ENCODE measurements at regions not wholly inside any gene's neighbourhood (a gene's known extent, or its start where the extent isn't known, plus 50 kb on each side); places are given as distances from the start of the nearest gene placed in this dataset.

GRCh38 chr1:37303884-37304574, 170.4 kb upstream of the ZC3H12A start:
- no peaks in the 10 kb centered on the region for H3K9me3 ChIP-seq (ENCODE audit: low read length)
- no peak overlapping the region for H3K4me3 ChIP-seq (ENCODE audit: low read length)
- no peaks in the 10 kb centered on the region for H3K36me3 ChIP-seq (ENCODE audit: insufficient read depth, low read length)
- H3K27ac ChIP-seq (ENCODE audit: low read length) = no peak overlapping the region
- no peaks in the 10 kb centered on the region for H3K79me2 ChIP-seq (ENCODE audit: low read length)
- H3K4me2 ChIP-seq (ENCODE audit: low read depth, low read length, poor library complexity, severe bottlenecking) = no peak overlapping the region
- H3K4me1 ChIP-seq (ENCODE audit: low read length) = no peaks in the 10 kb centered on the region
- H2AFZ ChIP-seq (ENCODE audit: low read length) = no peak overlapping the region
- H3K27me3 ChIP-seq (ENCODE audit: low read length) = no peaks in the 10 kb centered on the region
- no peaks in the 10 kb centered on the region for H3K9me2 ChIP-seq (replicated peaks; ENCODE audit: insufficient read depth, low read length)
- DNase-seq = no peak
- H3K9ac ChIP-seq (ENCODE audit: low read length) = no peak overlapping the region
- H4K20me1 ChIP-seq (ENCODE audit: insufficient read depth, low read depth, low read length) = no peaks in the 10 kb centered on the region

GRCh38 chr1:37305108-37305507, 169.3 kb upstream of the ZC3H12A start:
- Histone ChIP-seq H3K4me1 (ENCODE audit: low read length) (no peaks in the 10 kb centered on the region), H3K9ac (ENCODE audit: low read length) (no peak overlapping the region), H4K20me1 (ENCODE audit: insufficient read depth, low read depth, low read length) (no peaks in the 10 kb centered on the region), H2AFZ (ENCODE audit: low read length) (no peak overlapping the region), H3K27me3 (ENCODE audit: low read length) (no peaks in the 10 kb centered on the region), H3K9me3 (ENCODE audit: low read length) (no peaks in the 10 kb centered on the region), H3K79me2 (ENCODE audit: low read length) (no peaks in the 10 kb centered on the region), H3K27ac (ENCODE audit: low read length) (no peak overlapping the region), H3K36me3 (ENCODE audit: insufficient read depth, low read length) (no peaks in the 10 kb centered on the region), H3K4me2 (ENCODE audit: low read depth, low read length, poor library complexity, severe bottlenecking) (no peak overlapping the region), H3K4me3 (ENCODE audit: low read length) (no peak overlapping the region), H3K9me2 (replicated peaks; ENCODE audit: insufficient read depth, low read length) (no peaks in the 10 kb centered on the region)
- DNase-seq = no peak

- Histone ChIP-seq H3K4me1 (ENCODE audit: low read length) (no peaks in the 10 kb centered on the region), H3K27me3 (ENCODE audit: low read length) (no peaks in the 10 kb centered on the region), H4K20me1 (ENCODE audit: insufficient read depth, low read depth, low read length) (no peaks in the 10 kb centered on the region), H3K4me2 (ENCODE audit: low read depth, low read length, poor library complexity, severe bottlenecking) (no peak overlapping the region), H3K9ac (ENCODE audit: low read length) (no peak overlapping the region), H3K36me3 (ENCODE audit: insufficient read depth, low read length) (no peaks in the 10 kb centered on the region), H2AFZ (ENCODE audit: low read length) (no peak overlapping the region), H3K27ac (ENCODE audit: low read length) (no peak overlapping the region), H3K9me3 (ENCODE audit: low read length) (no peaks in the 10 kb centered on the region), H3K4me3 (ENCODE audit: low read length) (no peak overlapping the region), H3K79me2 (ENCODE audit: low read length) (no peaks in the 10 kb centered on the region), H3K9me2 (replicated peaks; ENCODE audit: insufficient read depth, low read length) (no peaks in the 10 kb centered on the region)
- no peak for DNase-seq
These were observed 168.5 kb upstream of the ZC3H12A start for GRCh38 chr1:37305841-37306240.

DNA sequence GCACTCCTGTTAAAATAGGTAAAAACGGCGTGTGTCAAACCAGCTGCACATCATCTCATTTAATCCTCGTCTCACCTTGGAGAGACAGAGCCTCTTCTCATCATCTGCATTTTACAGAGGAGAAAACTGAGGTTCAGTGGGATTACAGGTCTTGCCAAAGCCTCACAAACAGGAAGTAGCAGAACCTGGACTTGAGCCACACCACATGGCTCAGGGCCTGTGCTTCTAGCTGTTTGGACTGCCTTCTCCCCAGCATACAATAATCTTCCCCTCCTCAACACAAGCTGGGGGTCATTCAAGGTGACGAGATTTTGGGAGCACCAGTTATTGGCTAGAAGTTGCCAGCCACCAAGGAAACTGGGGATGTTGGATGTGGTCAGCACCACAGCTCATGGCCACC, 167.9 kb upstream of the ZC3H12A start:
- H4K20me1 ChIP-seq (ENCODE audit: insufficient read depth, low read depth, low read length) = no peaks in the 10 kb centered on the region
- DNase-seq = no peak
- H3K27me3 ChIP-seq (ENCODE audit: low read length) = no peaks in the 10 kb centered on the region
- H3K79me2 ChIP-seq (ENCODE audit: low read length) = no peaks in the 10 kb centered on the region
- no peaks in the 10 kb centered on the region for H3K9me2 ChIP-seq (replicated peaks; ENCODE audit: insufficient read depth, low read length)
- no peak overlapping the region for H2AFZ ChIP-seq (ENCODE audit: low read length)
- H3K4me2 ChIP-seq (ENCODE audit: low read depth, low read length, poor library complexity, severe bottlenecking) = no peak overlapping the region
- H3K9me3 ChIP-seq (ENCODE audit: low read length) = no peaks in the 10 kb centered on the region
- no peaks in the 10 kb centered on the region for H3K4me1 ChIP-seq (ENCODE audit: low read length)
- no peak overlapping the region for H3K9ac ChIP-seq (ENCODE audit: low read length)
- H3K27ac ChIP-seq (ENCODE audit: low read length) = no peak overlapping the region
- H3K36me3 ChIP-seq (ENCODE audit: insufficient read depth, low read length) = no peaks in the 10 kb centered on the region
- no peak overlapping the region for H3K4me3 ChIP-seq (ENCODE audit: low read length)

GRCh38 chr1:37306871-37307270, 167.5 kb upstream of the ZC3H12A start:
- no peaks in the 10 kb centered on the region for H4K20me1 ChIP-seq (ENCODE audit: insufficient read depth, low read depth, low read length)
- H3K4me1 ChIP-seq (ENCODE audit: low read length) = no peaks in the 10 kb centered on the region
- no peak overlapping the region for H3K4me3 ChIP-seq (ENCODE audit: low read length)
- no peak for DNase-seq
- no peak overlapping the region for H3K27ac ChIP-seq (ENCODE audit: low read length)
- H3K9me3 ChIP-seq (ENCODE audit: low read length) = no peaks in the 10 kb centered on the region
- no peak overlapping the region for H3K9ac ChIP-seq (ENCODE audit: low read length)
- H3K27me3 ChIP-seq (ENCODE audit: low read length) = no peaks in the 10 kb centered on the region
- no peaks in the 10 kb centered on the region for H3K9me2 ChIP-seq (replicated peaks; ENCODE audit: insufficient read depth, low read length)
- H2AFZ ChIP-seq (ENCODE audit: low read length) = no peak overlapping the region
- no peak overlapping the region for H3K4me2 ChIP-seq (ENCODE audit: low read depth, low read length, poor library complexity, severe bottlenecking)
- H3K36me3 ChIP-seq (ENCODE audit: insufficient read depth, low read length) = no peaks in the 10 kb centered on the region
- no peaks in the 10 kb centered on the region for H3K79me2 ChIP-seq (ENCODE audit: low read length)

GRCh38 chr1:37308031-37308960, 166.1 kb upstream of the ZC3H12A start:
- Histone ChIP-seq H3K4me1 (ENCODE audit: low read length) (no peaks in the 10 kb centered on the region), H3K27me3 (ENCODE audit: low read length) (no peaks in the 10 kb centered on the region), H3K9ac (ENCODE audit: low read length) (no peak overlapping the region), H3K9me3 (ENCODE audit: low read length) (no peaks in the 10 kb centered on the region), H4K20me1 (ENCODE audit: insufficient read depth, low read depth, low read length) (no peaks in the 10 kb centered on the region), H3K4me3 (ENCODE audit: low read length) (no peak overlapping the region), H3K27ac (ENCODE audit: low read length) (no peak overlapping the region), H3K36me3 (ENCODE audit: insufficient read depth, low read length) (no peaks in the 10 kb centered on the region), H2AFZ (ENCODE audit: low read length) (no peak overlapping the region), H3K79me2 (ENCODE audit: low read length) (no peaks in the 10 kb centered on the region), H3K9me2 (replicated peaks; ENCODE audit: insufficient read depth, low read length) (no peaks in the 10 kb centered on the region), H3K4me2 (ENCODE audit: low read depth, low read length, poor library complexity, severe bottlenecking) (no peak overlapping the region)
- no peak for DNase-seq

- Histone ChIP-seq H3K4me2 (ENCODE audit: low read depth, low read length, poor library complexity, severe bottlenecking) (no peak overlapping the region), H3K4me1 (ENCODE audit: low read length) (no peaks in the 10 kb centered on the region)
These were observed 164.8 kb upstream of the ZC3H12A start for GRCh38 chr1:37309574-37309973.

DNA sequence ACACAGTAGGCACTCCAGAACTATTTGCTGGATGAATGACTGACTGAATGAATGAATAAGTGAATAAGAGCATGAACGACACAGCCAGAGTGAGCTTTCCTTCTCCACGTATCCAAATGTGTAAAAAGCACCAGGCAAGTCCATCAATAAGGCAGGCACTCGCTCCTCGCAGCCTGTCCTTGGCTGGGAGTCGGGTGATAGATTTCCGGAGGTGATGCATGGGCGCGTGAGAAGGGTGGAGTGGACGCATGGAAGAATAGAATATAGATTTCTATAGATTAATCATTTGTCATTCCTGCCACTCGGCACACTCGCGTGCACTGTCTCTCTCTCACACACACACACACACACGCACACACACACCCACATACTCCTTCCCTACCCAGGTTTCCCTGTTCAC, 164.3 kb upstream of the ZC3H12A start:
- no peak overlapping the region for H2AFZ ChIP-seq (ENCODE audit: low read length)
- no peaks in the 10 kb centered on the region for H3K4me1 ChIP-seq (ENCODE audit: low read length)
- no peaks in the 10 kb centered on the region for H3K9me3 ChIP-seq (ENCODE audit: low read length)
- no peaks in the 10 kb centered on the region for H4K20me1 ChIP-seq (ENCODE audit: insufficient read depth, low read depth, low read length)
- H3K36me3 ChIP-seq (ENCODE audit: insufficient read depth, low read length) = no peaks in the 10 kb centered on the region
- H3K79me2 ChIP-seq (ENCODE audit: low read length) = no peaks in the 10 kb centered on the region
- no peak for DNase-seq
- H3K27me3 ChIP-seq (ENCODE audit: low read length) = no peaks in the 10 kb centered on the region
- H3K4me2 ChIP-seq (ENCODE audit: low read depth, low read length, poor library complexity, severe bottlenecking) = no peak overlapping the region
- H3K9ac ChIP-seq (ENCODE audit: low read length) = no peak overlapping the region
- H3K27ac ChIP-seq (ENCODE audit: low read length) = no peak overlapping the region
- no peaks in the 10 kb centered on the region for H3K9me2 ChIP-seq (replicated peaks; ENCODE audit: insufficient read depth, low read length)
- H3K4me3 ChIP-seq (ENCODE audit: low read length) = no peak overlapping the region

More at GRCh38 chr1:37309574-37309973, 164.8 kb upstream of the ZC3H12A start:
- H3K4me3 ChIP-seq (ENCODE audit: low read length) = no peak overlapping the region
- no peaks in the 10 kb centered on the region for H3K9me3 ChIP-seq (ENCODE audit: low read length)
- no peak overlapping the region for H3K9ac ChIP-seq (ENCODE audit: low read length)
- no peak overlapping the region for H3K27ac ChIP-seq (ENCODE audit: low read length)
- H3K36me3 ChIP-seq (ENCODE audit: insufficient read depth, low read length) = no peaks in the 10 kb centered on the region
- no peaks in the 10 kb centered on the region for H3K9me2 ChIP-seq (replicated peaks; ENCODE audit: insufficient read depth, low read length)
- no peaks in the 10 kb centered on the region for H3K79me2 ChIP-seq (ENCODE audit: low read length)
- H2AFZ ChIP-seq (ENCODE audit: low read length) = no peak overlapping the region
- DNase-seq = no peak
- no peaks in the 10 kb centered on the region for H4K20me1 ChIP-seq (ENCODE audit: insufficient read depth, low read depth, low read length)
- H3K27me3 ChIP-seq (ENCODE audit: low read length) = no peaks in the 10 kb centered on the region
